Tongue (tissue), 1 donor: ENCODE measurements at regions not wholly inside any gene's neighbourhood (a gene's known extent, or its start where the extent isn't known, plus 50 kb on each side); places are given as distances from the start of the nearest gene placed in this dataset.

Experiments
- DNase-seq: peaks from one replicate; pipeline ENCODE4 v3.0.0-alpha.2; 2015

DNA sequence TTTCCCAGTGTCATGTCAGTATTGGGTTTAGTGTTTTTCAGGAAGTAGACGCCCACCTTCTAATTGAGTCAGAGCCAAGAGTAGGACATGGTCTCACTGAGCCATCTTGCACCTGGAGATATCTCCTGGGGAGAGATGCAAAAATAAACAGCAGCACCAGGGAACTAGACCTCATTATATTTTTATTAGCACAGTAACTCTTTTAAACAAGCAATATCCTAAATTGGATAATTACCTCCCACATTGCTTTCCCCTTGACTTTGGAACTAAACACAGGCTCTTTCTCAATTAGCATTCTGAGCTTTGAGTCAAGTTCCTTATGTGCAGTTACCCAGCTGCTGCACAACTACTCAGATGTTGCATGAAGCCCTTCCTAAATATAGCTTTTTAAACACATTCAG lies 175.4 kb downstream of the IBTK start:
- DNase-seq, result peak; percentile 23

GRCh38 chr6:82068721-82069120 lies 178.8 kb downstream of the IBTK start:
- peak; percentile 12 for DNase-seq

GRCh38 chr6:82066991-82067411 lies 180.5 kb downstream of the IBTK start:
- no peak for DNase-seq

DNA sequence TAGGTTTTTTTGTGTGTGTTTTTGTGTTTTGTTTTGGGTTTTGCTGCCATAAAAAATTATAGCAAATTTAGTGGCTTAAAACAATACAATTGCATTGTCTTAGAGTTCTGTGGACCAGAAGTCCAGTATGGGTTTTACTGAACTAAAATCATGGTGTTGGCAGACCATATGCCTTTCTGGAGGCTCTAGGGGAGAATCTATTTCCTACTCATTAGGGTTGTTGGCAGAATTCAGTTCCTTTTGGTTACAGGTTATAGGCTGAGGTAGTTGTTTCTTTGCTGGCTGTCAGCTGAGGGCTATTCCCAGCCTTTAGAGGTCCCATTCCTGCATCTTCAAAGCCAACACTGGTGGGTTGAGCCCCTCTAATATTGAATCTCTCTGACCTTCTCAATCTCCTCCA lies 181.3 kb downstream of the IBTK start:
- DNase-seq, result no peak

- no peak for DNase-seq
Measured at GRCh38 chr6:82063574-82063973, 184.0 kb downstream of the IBTK start.

GRCh38 chr6:82062219-82062618 lies 185.3 kb downstream of the IBTK start:
- DNase-seq, result no peak

DNA sequence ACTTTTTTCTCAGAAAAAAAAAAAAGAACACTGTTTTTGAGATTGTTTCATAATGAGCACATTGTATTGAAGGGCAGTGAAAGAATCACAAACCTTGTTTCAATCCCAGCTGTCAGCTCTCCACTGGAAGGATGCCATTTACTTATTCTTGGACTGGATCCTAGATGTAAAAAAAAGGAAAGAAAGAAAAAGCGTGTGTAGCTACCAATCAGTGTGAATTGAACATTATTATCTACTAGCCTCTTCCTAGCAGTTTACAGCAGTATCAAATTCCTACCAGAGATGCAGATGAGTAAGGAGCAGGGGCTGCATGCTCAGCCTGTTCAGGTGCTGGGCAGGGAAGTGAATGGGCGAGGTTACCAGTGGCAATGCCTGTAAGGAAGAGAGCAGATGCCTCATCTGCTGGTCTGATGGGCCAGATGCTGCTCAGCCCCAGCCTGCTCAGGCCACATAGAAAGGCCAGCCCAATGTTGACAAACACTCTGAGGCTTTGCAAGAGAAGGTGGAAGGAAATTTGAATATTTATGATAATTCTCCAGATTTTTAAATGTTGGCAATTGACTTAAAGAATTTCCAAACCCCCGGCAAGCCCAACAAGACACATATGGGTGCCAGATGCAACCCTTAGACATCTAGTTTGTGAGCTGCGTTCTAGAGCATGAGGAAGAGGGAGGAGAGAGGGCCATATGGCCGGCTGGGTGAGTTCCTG lies 189.5 kb downstream of the IBTK start:
- DNase-seq, result peak; percentile 76

DNA sequence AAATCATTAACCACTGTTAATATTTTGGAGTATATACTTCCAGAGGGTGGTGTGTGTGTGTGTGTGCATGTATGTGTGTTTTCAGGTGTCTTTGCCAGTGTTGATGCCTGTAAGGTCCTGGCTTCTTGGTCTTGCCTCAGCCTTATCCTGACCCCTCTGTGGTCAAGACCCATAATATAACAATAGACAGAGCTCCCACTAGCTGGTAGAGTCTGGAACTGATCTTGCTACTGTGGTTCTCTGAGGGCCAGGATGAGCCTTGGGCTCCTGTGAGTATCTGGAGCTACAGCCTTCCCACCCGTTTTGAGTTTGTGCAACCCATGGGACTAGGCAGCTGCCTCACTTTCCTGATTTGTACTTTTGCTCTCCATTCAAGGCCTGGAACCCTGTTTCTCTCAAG lies 191.0 kb downstream of the IBTK start:
- DNase-seq, result no peak

DNA sequence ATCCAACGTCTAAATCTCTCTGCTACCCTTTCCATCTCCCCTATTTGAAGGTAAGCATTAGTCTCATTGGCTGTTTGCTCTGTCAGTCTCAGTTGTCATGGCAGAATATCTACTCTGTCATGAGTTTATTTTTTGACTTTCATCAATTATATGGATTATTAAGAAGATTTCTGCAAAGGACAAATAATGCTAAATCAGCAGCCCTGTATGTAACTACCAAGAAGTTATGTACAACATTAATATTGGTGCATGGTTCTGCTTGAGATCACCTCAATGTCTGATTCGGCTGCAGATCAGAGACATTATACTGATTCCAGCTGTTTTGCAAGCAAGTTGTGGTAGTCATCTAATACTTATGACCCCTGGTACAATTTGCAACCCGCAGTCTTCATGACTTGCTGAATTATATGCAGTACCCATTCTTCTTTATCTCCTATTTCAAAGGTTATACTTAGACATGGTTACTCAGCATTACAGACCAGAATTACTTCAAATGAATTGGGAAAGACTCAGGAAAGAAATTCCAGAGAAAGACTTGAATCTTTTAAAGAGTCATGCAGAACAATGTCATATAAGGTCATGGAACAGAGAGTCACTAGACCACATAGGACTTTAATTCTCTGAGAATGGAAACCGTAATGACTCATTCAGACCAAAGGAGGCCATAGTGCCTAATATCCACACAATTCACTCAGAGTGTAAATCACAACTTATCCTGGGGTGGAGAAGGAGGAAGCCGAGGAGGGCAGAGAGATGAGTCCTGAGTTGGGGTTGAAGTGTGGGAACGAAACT lies 201.4 kb downstream of the IBTK start:
- DNase-seq, result no peak

GRCh38 chr6:82040405-82041221 lies 206.9 kb downstream of the IBTK start:
- peak; percentile 75 for DNase-seq

DNA sequence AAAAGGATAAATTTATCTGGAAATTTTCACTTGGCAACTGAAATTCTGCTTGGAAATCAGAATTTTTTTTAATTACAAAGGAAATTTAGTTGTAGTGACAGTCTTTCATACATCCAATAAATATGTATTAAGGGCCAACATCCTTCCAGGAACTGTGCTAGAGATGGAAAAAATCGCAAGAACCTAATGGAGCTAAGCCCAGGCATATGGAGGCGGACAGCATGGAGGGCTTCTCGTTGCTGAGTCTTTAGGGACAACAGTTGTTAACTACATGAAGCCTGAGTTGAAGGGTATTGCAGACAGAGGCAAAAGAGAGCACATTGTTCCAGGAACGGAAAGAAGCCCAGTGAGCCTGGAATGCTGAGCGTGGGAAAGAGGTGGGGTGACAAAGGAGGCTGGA lies 208.9 kb downstream of the IBTK start:
- DNase-seq, result no peak

GRCh38 chr6:82035526-82035925 lies 212.0 kb downstream of the IBTK start:
- DNase-seq, result peak; percentile 24

GRCh38 chr6:82033631-82034211 lies 213.8 kb downstream of the IBTK start:
- peak; percentile 60 for DNase-seq

- no peak for DNase-seq
Measured at GRCh38 chr6:82032444-82032843, 215.1 kb downstream of the IBTK start.

- no peak for DNase-seq
Measured at GRCh38 chr6:82030761-82031503, 216.6 kb downstream of the IBTK start.

DNA sequence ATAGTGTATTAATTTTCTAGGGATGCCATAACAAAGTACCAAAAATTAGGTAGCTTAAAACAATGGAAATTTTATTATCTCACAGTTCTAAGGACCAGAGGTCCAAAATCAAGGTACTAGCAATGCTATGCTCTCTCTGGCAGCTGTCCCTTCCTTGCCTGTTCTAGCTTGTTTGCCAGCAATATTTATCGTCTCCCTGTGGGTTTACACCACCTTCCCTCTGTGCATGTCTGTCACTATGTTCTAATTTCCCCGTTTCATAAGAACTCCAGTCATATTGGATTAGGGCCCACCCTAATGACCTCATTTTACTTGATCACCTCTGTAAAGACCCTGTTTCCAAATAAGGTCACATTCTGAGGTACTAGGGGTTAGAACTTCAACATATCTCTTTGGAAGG lies 217.2 kb downstream of the IBTK start:
- DNase-seq, result no peak

DNA sequence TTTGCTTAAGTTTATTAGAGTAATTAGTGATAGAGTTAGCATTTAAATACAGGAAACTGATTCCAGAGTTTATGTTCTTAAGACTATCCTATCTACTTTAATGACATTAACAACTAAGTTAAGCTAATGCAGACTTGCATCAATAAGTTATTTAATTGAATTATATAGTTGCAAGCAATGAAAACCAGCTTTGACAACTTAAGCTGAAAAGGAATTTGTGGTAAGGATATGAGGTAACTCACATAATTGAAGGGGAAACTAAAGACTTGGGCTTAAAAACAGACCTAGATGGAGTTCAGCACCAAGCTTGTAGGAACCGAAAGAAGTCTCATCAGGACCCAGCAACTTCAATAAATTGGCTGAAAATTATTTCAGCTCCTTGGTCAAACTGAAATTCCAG lies 222.3 kb downstream of the IBTK start:
- DNase-seq, result no peak

DNA sequence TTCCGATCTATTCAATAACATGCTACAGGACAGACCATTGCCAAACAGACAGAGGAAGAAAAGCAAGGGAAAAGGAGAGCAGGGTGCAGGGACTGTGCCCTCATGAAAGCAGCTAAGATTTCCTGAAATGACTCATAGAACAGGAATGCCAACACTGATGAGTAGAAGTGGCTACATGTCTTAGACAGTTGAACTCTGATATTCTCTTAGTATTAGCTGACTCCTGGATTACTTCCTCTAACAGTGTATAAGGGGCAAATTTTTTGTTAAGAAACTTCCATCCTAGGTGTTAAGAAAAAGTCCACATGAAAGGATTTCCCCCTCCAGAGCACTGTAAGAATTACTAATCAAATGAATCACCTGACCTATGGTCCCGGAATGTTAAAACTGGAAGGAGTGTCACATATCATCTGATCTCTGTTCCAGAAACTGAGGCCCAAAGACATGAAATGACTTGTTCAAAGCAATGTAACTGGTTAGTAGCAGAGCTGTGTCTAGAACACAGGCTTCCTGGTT lies 224.9 kb downstream of the IBTK start:
- no peak for DNase-seq

DNA sequence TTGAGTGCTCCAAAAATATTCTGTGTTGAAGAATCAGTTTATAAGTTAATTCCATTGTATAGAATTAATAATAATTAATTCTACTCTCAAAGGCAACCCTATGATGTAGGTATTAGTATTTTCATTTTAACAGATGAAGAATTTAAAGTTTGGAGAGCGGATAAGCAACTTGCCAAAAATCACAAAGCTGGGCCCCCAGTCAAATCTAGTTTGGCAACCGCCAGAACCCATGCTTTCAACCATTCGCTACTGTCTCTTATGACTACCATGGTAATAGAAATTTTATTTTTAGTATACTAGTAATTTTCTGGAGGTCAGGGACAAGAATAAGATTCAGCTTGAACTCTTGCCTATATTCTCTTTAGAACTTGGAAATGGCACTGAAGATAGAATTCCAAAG lies 229.8 kb downstream of the IBTK start:
- no peak for DNase-seq

DNA sequence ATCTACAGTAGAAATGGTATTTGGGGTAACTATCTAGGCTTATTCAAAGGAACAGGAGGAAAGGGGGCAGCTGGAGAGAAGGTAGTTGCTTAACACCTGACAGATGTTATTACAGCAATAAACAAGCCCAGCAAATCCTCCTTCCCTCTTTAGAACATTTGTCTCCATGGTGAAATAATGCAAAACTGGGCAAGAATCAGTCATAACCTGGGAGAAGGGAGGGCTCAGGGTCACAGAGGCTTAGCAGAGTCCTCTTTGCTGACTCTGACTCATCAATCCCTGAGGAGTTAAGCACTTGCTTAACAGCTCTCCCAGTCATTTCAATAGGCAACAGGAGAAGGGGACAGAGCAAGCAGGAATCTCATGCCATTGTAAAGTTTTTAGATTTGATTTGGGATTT lies 230.3 kb downstream of the IBTK start:
- no peak for DNase-seq

- DNase-seq, result no peak
Measured at GRCh38 chr6:82015526-82015925, 232.0 kb downstream of the IBTK start.

DNA sequence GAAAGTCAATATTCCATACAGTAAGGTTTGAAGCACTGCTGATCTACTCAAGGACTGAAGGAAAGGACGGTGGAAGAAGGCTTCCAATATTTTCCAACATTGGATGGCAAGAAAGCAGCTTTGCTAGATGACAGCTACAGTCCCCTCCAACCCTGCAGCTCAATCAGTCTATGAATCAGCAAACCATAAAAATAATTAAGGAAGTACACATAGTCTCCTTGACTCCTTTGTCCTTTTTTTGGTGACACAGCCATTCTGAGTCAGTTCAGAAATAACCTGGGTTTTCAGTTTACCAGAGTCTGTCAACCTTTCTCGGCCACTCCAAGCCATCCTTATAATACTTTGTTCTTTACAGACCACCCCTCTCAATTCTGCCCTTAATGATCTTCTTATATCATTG lies 232.5 kb downstream of the IBTK start:
- no peak for DNase-seq
